H9 (cell line): ENCODE measurements at regions not wholly inside any gene's neighbourhood (a gene's known extent, or its start where the extent isn't known, plus 50 kb on each side); places are given as distances from the start of the nearest gene placed in this dataset.

Experiments
- DNase-seq: peaks from one replicate; pipeline ENCODE4 v3.0.0-alpha.2; 2017
- H2AFZ ChIP-seq: one replicate; pipeline ENCODE4 v1.6.1; 2013; ENCODE audit warnings: mild to moderate bottlenecking, low read length, control low read depth, moderate library complexity
- H2AK5ac ChIP-seq: 2 replicates; pipeline ENCODE4 v1.6.1; 2013; ENCODE audit warnings: low read length, control low read depth, mixed read lengths; ENCODE audit not compliant: insufficient read length
- H2BK120ac ChIP-seq: one replicate; pipeline ENCODE4 v1.6.1; 2013; ENCODE audit warnings: low read depth, mild to moderate bottlenecking, low read length, control low read depth, inconsistent platforms; ENCODE audit not compliant: poor library complexity, severe bottlenecking
- H2BK12ac ChIP-seq: 2 replicates; pipeline ENCODE4 v1.6.1; 2013; ENCODE audit warnings: low read length, control low read depth, mixed read lengths, low read depth; ENCODE audit not compliant: insufficient read length
- H2BK15ac ChIP-seq: 2 replicates; pipeline ENCODE4 v1.6.1; 2013; ENCODE audit warnings: low read depth, low read length, control low read depth
- H2BK20ac ChIP-seq: one replicate; pipeline ENCODE4 v1.6.1; 2013; ENCODE audit warnings: low read depth, mild to moderate bottlenecking, low read length, control low read depth, inconsistent platforms; ENCODE audit not compliant: poor library complexity, severe bottlenecking
- H2BK5ac ChIP-seq: 2 replicates; pipeline ENCODE4 v1.6.1; 2013; ENCODE audit warnings: low read length, control low read depth, mixed read lengths; ENCODE audit not compliant: insufficient read length
- H3K14ac ChIP-seq: 2 replicates; pipeline ENCODE4 v1.6.1; 2013; ENCODE audit warnings: low read length, control low read depth; ENCODE audit not compliant: insufficient read depth
- H3K18ac ChIP-seq: 2 replicates; pipeline ENCODE4 v1.6.1; 2013; ENCODE audit warnings: low read depth, mild to moderate bottlenecking, mixed read lengths, low read length, control low read depth; ENCODE audit not compliant: insufficient read length
- H3K23ac ChIP-seq: 2 replicates; pipeline ENCODE4 v1.6.1; 2013; ENCODE audit warnings: low read length, control low read depth, mixed read lengths, low read depth; ENCODE audit not compliant: insufficient read length
- H3K23me2 ChIP-seq: 2 replicates; pipeline ENCODE4 v1.6.1; 2013; ENCODE audit warnings: low read depth, mild to moderate bottlenecking, mixed read lengths, low read length, control low read depth; ENCODE audit not compliant: insufficient read length, poor library complexity, severe bottlenecking
- H3K27ac ChIP-seq: 2 replicates; pipeline ENCODE4 v1.5.1; 2013; ENCODE audit warnings: low read length, control low read depth, mixed read lengths, low read depth; ENCODE audit not compliant: insufficient read length
- H3K27me3 ChIP-seq: 2 replicates; pipeline ENCODE4 v1.6.1; 2013; ENCODE audit warnings: low read length, control low read depth, inconsistent platforms; ENCODE audit not compliant: insufficient read depth
- H3K4ac ChIP-seq: 2 replicates; pipeline ENCODE4 v1.6.1; 2013; ENCODE audit warnings: low read depth, mild to moderate bottlenecking, control low read depth, inconsistent platforms, low read length, moderate library complexity
- H3K4me1 ChIP-seq: 2 replicates; pipeline ENCODE4 v1.6.1; 2013; ENCODE audit warnings: low read length, control low read depth, inconsistent platforms; ENCODE audit not compliant: insufficient read depth
- H3K4me2 ChIP-seq: 2 replicates; pipeline ENCODE4 v1.6.1; 2013; ENCODE audit warnings: low read length, control low read depth, mixed read lengths; ENCODE audit not compliant: insufficient read length, insufficient read depth
- H3K56ac ChIP-seq: 2 replicates; pipeline ENCODE4 v1.6.1; 2013; ENCODE audit warnings: low read depth, mild to moderate bottlenecking, mixed read lengths, low read length, control low read depth; ENCODE audit not compliant: insufficient read length
- H3K79me1 ChIP-seq: 2 replicates; pipeline ENCODE4 v1.6.1; 2013; ENCODE audit warnings: low read depth, mild to moderate bottlenecking, moderate library complexity, low read length, control low read depth, inconsistent platforms; ENCODE audit not compliant: insufficient read depth, poor library complexity, severe bottlenecking
- H3K79me2 ChIP-seq: 2 replicates; pipeline ENCODE4 v1.6.1; 2013; ENCODE audit warnings: low read length, control low read depth, inconsistent platforms; ENCODE audit not compliant: insufficient read depth
- H3K9ac ChIP-seq: 2 replicates; pipeline ENCODE4 v1.6.1; 2013; ENCODE audit warnings: low read length, control low read depth, mixed read lengths; ENCODE audit not compliant: insufficient read length; ENCODE audit errors: extremely low read depth
- H3K9me3 ChIP-seq: one replicate; pipeline ENCODE4 v1.6.1; 2013; ENCODE audit warnings: low read depth, low read length, inconsistent platforms; ENCODE audit not compliant: control insufficient read depth
- H3T11ph ChIP-seq: one replicate; pipeline ENCODE4 v1.6.1; 2013; ENCODE audit warnings: mild to moderate bottlenecking, low read length, control low read depth, inconsistent platforms
- H4K20me1 ChIP-seq: one replicate; pipeline ENCODE4 v1.6.1; 2013; ENCODE audit not compliant: control insufficient read depth, insufficient read length, insufficient read depth
- H4K5ac ChIP-seq: 2 replicates; pipeline ENCODE4 v1.6.1; 2013; ENCODE audit warnings: low read depth, mild to moderate bottlenecking, mixed read lengths, low read length, control low read depth; ENCODE audit not compliant: insufficient read length
- H4K8ac ChIP-seq: replicated peaks from 2 replicates; pipeline ENCODE4 v1.6.1; 2013; ENCODE audit warnings: low read length, control low read depth, mixed read lengths, low read depth; ENCODE audit not compliant: insufficient read length
- H4K91ac ChIP-seq: 2 replicates; pipeline ENCODE4 v1.6.1; 2013; ENCODE audit warnings: low read depth, mild to moderate bottlenecking, moderate library complexity, mixed read lengths, low read length, control low read depth; ENCODE audit not compliant: insufficient read length
- H3K27ac Mint-ChIP-seq, 3 experiments: 2 replicates in 2 of 3; 3 replicates in 1 of 3; pipeline ENCODE4 v1.8.0; 2020 to 2021; ENCODE audit warnings: mixed read lengths in 3 of 3, mild to moderate bottlenecking in 1 of 3, moderate library complexity in 1 of 3
- H3K27me3 Mint-ChIP-seq: 2 replicates; pipeline ENCODE4 v1.8.0; 2021; ENCODE audit warnings: low read depth, mild to moderate bottlenecking, moderate library complexity, mixed read lengths
- H3K36me3 Mint-ChIP-seq, 3 experiments: 2 replicates in 2 of 3; 3 replicates in 1 of 3; pipeline ENCODE4 v1.8.0; 2020 to 2021; ENCODE audit warnings: low read depth in 3 of 3, mixed read lengths in 3 of 3; ENCODE audit not compliant: insufficient read depth in 1 of 3
- H3K4me1 Mint-ChIP-seq, 2 experiments: 2 replicates each; pipeline ENCODE4 v1.8.0; 2020; ENCODE audit warnings: mixed read lengths in 2 of 2
- H3K4me3 Mint-ChIP-seq, 2 experiments: 2 replicates in 1 of 2; 3 replicates in 1 of 2; pipeline ENCODE4 v1.8.0; 2020 to 2021; ENCODE audit warnings: mild to moderate bottlenecking in 2 of 2, mixed read lengths in 2 of 2, moderate library complexity in 1 of 2
- H3K9me3 Mint-ChIP-seq, 2 experiments: 2 replicates in 1 of 2; 3 replicates in 1 of 2; pipeline ENCODE4 v1.8.0; 2020; ENCODE audit warnings: mild to moderate bottlenecking in 2 of 2, mixed read lengths in 2 of 2, moderate library complexity in 1 of 2
- WGBS: extraction: QIAGEN DNeasy Blood & Tissue Kit; methylation state at CpG from one replicate; pipeline ENCODE4 v1.1.7; 2013; ENCODE audit warnings: missing lambda C conversion rate, low lambda C conversion rate, mixed read lengths; ENCODE audit not compliant: insufficient read length; ENCODE audit errors: extremely low coverage; 5-methylcytosine and 5-hydroxymethylcytosine counted together
- TF ChIP-seq, protein P1 (sequence below): fragments of 200-600 bp; sonication (generic); conservative IDR thresholded peaks from 3 replicates; pipeline ENCODE4 v1.8.0; 2021; ENCODE audit warnings: antibody characterized with exemption, mild to moderate bottlenecking

GRCh38 chr16:66066404-66066803, 300.1 kb upstream of the CDH5 start:
- Histone ChIP-seq H3K56ac (no peak overlapping the region), H3K79me1 (no peaks in the 10 kb centered on the region), H2BK5ac (no peak overlapping the region), H2BK20ac (no peak overlapping the region), H3K9ac (no peak overlapping the region), H3K23ac (no peak overlapping the region), H3K9me3 (no peaks in the 10 kb centered on the region), H3K4me1 (0 out of 2 replicates have a peak, but pooled peaks cover 4% of the 10 kb centered on the region), H2AFZ (no peak overlapping the region), H4K20me1 (no peaks in the 10 kb centered on the region), H3K23me2 (no peaks in the 10 kb centered on the region), H4K91ac (no peak overlapping the region), H3K18ac (no peak overlapping the region), H3T11ph (no peak overlapping the region), H3K27ac (no peak overlapping the region), H3K4ac (no peak overlapping the region), H3K27me3 (no peaks in the 10 kb centered on the region), H3K14ac (no peak overlapping the region), H2BK120ac (no peak overlapping the region), H2BK15ac (no peak overlapping the region), H4K5ac (no peak overlapping the region), H3K4me2 (no peak overlapping the region), H4K8ac (no peak overlapping the region), H2BK12ac (no peak overlapping the region), H2AK5ac (no peak overlapping the region), H3K79me2 (no peaks in the 10 kb centered on the region)
- Mint-ChIP-seq H3K9me3 (no peaks in the 10 kb centered on the region), H3K36me3 (no peaks in the 10 kb centered on the region), H3K27me3 (no peaks in the 10 kb centered on the region; the same call in 1 of the 2 replicates), H3K4me3 (no peak overlapping the region), H3K4me1 (peaks cover 19 to 20% of the 10 kb centered on the region in 2 experiments), H3K27ac (no peak overlapping the region)
- no CpG with 5 or more reads among the region's 2 CpGs for WGBS
- TF ChIP-seq, protein P1, sequence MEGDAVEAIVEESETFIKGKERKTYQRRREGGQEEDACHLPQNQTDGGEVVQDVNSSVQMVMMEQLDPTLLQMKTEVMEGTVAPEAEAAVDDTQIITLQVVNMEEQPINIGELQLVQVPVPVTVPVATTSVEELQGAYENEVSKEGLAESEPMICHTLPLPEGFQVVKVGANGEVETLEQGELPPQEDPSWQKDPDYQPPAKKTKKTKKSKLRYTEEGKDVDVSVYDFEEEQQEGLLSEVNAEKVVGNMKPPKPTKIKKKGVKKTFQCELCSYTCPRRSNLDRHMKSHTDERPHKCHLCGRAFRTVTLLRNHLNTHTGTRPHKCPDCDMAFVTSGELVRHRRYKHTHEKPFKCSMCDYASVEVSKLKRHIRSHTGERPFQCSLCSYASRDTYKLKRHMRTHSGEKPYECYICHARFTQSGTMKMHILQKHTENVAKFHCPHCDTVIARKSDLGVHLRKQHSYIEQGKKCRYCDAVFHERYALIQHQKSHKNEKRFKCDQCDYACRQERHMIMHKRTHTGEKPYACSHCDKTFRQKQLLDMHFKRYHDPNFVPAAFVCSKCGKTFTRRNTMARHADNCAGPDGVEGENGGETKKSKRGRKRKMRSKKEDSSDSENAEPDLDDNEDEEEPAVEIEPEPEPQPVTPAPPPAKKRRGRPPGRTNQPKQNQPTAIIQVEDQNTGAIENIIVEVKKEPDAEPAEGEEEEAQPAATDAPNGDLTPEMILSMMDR, result no peak
- no peak for DNase-seq
